ENCODE measurements at regions not wholly inside any gene's neighbourhood (a gene's known extent, or its start where the extent isn't known, plus 50 kb on each side); places are given as distances from the start of the nearest gene placed in this dataset.

GRCh38 chr18:56199580-56200330, 438.6 kb downstream of the TXNL1 start:
- no peaks in the 10 kb centered on the region for H3K27me3 ChIP-seq (ENCODE audit: control insufficient read depth, insufficient read depth, low read length)
- no peak overlapping the region for H3K4me3 ChIP-seq (ENCODE audit: low read depth, low read length)
- no peak for TF ChIP-seq CTCF (IDR thresholded peaks at IDR 0.05; ENCODE audit: insufficient read depth, low read length, severe bottlenecking)
- no peaks in the 10 kb centered on the region for H3K36me3 ChIP-seq (ENCODE audit: control insufficient read depth, insufficient read depth, low read length)
- DNase-seq (ENCODE audit: low read depth) (no peak), FAIRE-seq (peak; percentile 92)

DNA sequence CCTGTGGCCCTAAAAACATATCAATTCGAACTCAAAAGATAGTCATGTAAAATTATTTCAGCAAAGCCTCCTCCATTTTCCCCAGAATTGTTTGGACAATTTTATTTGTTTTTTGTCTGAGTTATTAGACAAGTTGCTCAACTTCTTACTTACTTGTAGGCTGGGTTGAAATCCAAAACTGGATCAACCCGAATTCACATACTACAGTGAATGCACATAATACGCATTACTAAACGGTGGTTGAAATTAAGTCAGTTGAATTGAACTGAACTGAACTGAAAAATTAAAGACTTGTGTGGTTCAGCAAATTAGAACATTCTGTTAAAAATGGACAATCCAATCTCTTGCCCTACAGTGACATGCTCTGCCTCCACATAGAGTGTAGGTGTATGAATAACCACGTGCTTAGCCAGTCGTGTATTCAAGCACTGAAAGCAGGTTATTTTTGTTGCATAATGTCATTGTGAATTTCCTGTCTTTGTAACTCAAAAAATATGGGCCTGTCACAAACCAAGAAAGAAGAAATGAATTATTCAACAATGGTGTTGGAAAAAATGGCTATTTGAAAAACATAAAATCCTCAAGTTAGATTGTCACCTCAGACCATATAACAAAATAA, 441.0 kb downstream of the TXNL1 start:
- Histone ChIP-seq H3K36me3 (ENCODE audit: control insufficient read depth, insufficient read depth, low read length) (no peaks in the 10 kb centered on the region), H3K4me3 (ENCODE audit: low read depth, low read length) (no peak overlapping the region), H3K27me3 (ENCODE audit: control insufficient read depth, insufficient read depth, low read length) (no peaks in the 10 kb centered on the region)
- no peak for DNase-seq (ENCODE audit: low read depth)
- FAIRE-seq, result no peak
- TF ChIP-seq CTCF (IDR thresholded peaks at IDR 0.05; ENCODE audit: insufficient read depth, low read length, severe bottlenecking), result no peak

DNA sequence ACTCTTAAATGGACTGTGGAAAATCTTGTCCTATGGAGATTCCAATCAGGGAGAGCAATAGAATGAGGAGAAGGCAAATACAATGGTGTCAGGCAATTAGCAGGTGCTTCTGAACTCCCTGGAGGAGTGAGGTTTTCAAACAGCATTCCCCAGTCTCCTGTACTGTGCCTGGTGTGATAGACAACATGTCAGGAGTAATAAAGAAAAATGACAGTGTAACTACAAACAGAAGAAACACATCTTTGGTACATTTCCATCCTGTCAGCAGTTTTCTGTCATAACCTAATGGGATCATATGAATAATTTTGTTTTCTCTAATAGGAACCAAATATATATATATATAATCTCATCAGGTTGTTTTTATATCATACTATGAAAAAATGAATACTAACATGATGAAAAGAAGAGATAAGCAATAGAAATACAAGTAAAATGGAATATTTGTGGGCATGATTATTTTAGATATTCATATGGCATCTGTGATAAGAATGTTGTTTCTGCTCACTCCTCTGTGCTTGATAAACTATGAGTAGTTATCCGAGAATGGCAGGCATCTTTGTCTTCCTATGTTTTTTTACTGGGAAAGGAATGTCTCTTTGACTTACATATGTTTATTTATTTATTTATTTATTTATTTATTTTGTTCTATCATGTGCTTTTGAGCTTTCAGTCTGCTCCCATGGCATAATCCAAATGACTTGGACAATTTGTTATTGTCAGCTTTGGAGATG, 441.7 kb downstream of the TXNL1 start:
- Histone ChIP-seq H3K27me3 (ENCODE audit: control insufficient read depth, insufficient read depth, low read length) (no peaks in the 10 kb centered on the region), H3K36me3 (ENCODE audit: control insufficient read depth, insufficient read depth, low read length) (no peaks in the 10 kb centered on the region), H3K4me3 (ENCODE audit: low read depth, low read length) (no peak overlapping the region)
- no peak for TF ChIP-seq CTCF (IDR thresholded peaks at IDR 0.05; ENCODE audit: insufficient read depth, low read length, severe bottlenecking)
- FAIRE-seq, result no peak
- no peak for DNase-seq (ENCODE audit: low read depth)

- no peaks in the 10 kb centered on the region for H3K36me3 ChIP-seq (ENCODE audit: control insufficient read depth, insufficient read depth, low read length)
- TF ChIP-seq CTCF (IDR thresholded peaks at IDR 0.05; ENCODE audit: insufficient read depth, low read length, severe bottlenecking), result no peak
- no peak overlapping the region for H3K4me3 ChIP-seq (ENCODE audit: low read depth, low read length)
- FAIRE-seq, result no peak
- H3K27me3 ChIP-seq (ENCODE audit: control insufficient read depth, insufficient read depth, low read length), result peaks cover 3% of the 10 kb centered on the region
- no peak for DNase-seq (ENCODE audit: low read depth)
Measured at GRCh38 chr18:56191334-56191733, 447.1 kb downstream of the TXNL1 start.

DNA sequence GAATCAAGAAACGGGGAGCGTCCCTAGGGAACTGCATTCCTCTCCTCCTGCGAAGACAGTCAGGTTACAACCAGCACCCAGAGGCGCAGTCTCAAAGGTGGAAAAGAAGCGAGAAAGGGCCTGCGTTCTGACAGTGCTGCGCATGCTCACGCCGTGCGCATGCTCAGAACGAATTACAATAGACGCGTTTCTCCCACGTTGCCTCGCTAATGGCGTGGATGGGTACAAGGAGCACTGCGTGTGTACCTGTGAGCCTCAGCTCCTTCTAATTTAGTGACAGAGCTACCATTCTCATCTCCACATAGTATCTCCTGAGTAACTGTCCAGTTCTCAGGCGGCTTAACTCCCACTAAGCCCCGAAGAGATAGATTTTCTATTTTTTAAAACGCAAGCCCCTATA, 448.8 kb downstream of the TXNL1 start:
- FAIRE-seq (no peak), DNase-seq (ENCODE audit: low read depth) (no peak)
- Histone ChIP-seq H3K36me3 (ENCODE audit: control insufficient read depth, insufficient read depth, low read length) (no peaks in the 10 kb centered on the region), H3K27me3 (ENCODE audit: control insufficient read depth, insufficient read depth, low read length) (peaks cover 3% of the 10 kb centered on the region), H3K4me3 (ENCODE audit: low read depth, low read length) (no peak overlapping the region)
- TF ChIP-seq CTCF (IDR thresholded peaks at IDR 0.05; ENCODE audit: insufficient read depth, low read length, severe bottlenecking), result no peak

Measured in bronchial epithelial cell (primary cell).